ENCODE measurements at regions not wholly inside any gene's neighbourhood (a gene's known extent, or its start where the extent isn't known, plus 50 kb on each side); places are given as distances from the start of the nearest gene placed in this dataset.

DNA sequence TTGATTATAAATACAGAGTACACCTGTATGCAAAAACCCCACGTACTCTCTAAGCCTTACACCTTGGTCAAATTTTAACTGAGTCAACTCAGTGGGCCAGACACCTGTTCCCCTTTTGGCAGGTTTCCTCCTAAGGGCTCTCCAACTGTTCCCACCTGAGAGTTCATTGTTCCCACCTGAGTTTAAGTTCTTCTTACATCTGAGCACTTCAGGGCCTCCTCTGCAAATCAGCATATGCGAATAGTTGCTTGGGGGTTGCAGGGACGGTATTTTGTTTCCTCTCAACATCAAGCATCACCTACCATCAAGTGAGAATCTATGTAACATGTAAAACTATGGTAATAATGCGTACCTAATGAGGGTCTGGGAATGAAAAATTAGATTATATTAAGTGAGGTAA lies 300.0 kb downstream of the PIK3R1 start:
- TF ChIP-seq JUNB (IDR thresholded peaks at IDR 0.05; ENCODE audit: unreplicated experiment) (no peak), CTCF (conservative IDR thresholded peaks at IDR 0.05; ENCODE audit: low read depth in 2 of 2) (no peak)

Data from GM23338 (cell line).